HL-60 (cell line): ENCODE measurements at regions not wholly inside any gene's neighbourhood (a gene's known extent, or its start where the extent isn't known, plus 50 kb on each side); places are given as distances from the start of the nearest gene placed in this dataset.

ENCODE experiments used
- DNase-seq, 2 experiments: peaks; one replicate each; pipeline ENCODE4 v3.0.0-alpha.2; 2010 to 2020; ENCODE audit warnings: low read depth in 1 of 2, low spot score in 1 of 2
- H3K27ac ChIP-seq: fragments of 250-450 bp; sonication (Bioruptor Pico); replicated peaks from 2 replicates; pipeline ENCODE4 v1.5.1; 2020; ENCODE audit warnings: mild to moderate bottlenecking, moderate library complexity
- H3K27me3 ChIP-seq: fragments of 250-450 bp; sonication (Bioruptor Pico); 2 replicates; pipeline ENCODE4 v1.5.1; 2021; ENCODE audit warnings: mild to moderate bottlenecking, moderate library complexity; ENCODE audit not compliant: insufficient read depth, poor library complexity, severe bottlenecking
- H3K4me3 ChIP-seq: replicated peaks from 2 replicates; pipeline ENCODE4 v1.5.1; 2011; ENCODE audit warnings: mild to moderate bottlenecking, control low read depth, low read length; ENCODE audit not compliant: insufficient read depth
- GABPA ChIP-seq: IDR thresholded peaks from 2 replicates; pipeline ENCODE4 v1.6.1; 2012; ENCODE audit warnings: low read depth
- POLR2AphosphoS5 ChIP-seq: IDR thresholded peaks from 2 replicates; pipeline ENCODE4 v1.6.1; 2012; ENCODE audit warnings: low read depth
- REST ChIP-seq: IDR thresholded peaks from 2 replicates; pipeline ENCODE4 v1.6.1; 2012; ENCODE audit warnings: low read depth; ENCODE audit not compliant: insufficient replicate concordance
- SPI1 ChIP-seq: IDR thresholded peaks from 2 replicates; pipeline ENCODE4 v1.6.1; 2012; ENCODE audit warnings: low read depth, mild to moderate bottlenecking, borderline replicate concordance
- TF ChIP-seq, protein P1 (sequence below): IDR thresholded peaks from one replicate; pipeline ENCODE4 v1.5.1; 2011; ENCODE audit warnings: low read length, control low read depth, inconsistent platforms; ENCODE audit not compliant: insufficient read depth

- H3K4me3 ChIP-seq = no peak overlapping the region
- TF ChIP-seq SPI1 (no peak), POLR2AphosphoS5 (no peak), GABPA (no peak)
- TF ChIP-seq, protein P1, sequence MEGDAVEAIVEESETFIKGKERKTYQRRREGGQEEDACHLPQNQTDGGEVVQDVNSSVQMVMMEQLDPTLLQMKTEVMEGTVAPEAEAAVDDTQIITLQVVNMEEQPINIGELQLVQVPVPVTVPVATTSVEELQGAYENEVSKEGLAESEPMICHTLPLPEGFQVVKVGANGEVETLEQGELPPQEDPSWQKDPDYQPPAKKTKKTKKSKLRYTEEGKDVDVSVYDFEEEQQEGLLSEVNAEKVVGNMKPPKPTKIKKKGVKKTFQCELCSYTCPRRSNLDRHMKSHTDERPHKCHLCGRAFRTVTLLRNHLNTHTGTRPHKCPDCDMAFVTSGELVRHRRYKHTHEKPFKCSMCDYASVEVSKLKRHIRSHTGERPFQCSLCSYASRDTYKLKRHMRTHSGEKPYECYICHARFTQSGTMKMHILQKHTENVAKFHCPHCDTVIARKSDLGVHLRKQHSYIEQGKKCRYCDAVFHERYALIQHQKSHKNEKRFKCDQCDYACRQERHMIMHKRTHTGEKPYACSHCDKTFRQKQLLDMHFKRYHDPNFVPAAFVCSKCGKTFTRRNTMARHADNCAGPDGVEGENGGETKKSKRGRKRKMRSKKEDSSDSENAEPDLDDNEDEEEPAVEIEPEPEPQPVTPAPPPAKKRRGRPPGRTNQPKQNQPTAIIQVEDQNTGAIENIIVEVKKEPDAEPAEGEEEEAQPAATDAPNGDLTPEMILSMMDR = no peak
- DNase-seq = no peak
- H3K27me3 ChIP-seq = no peaks in the 10 kb centered on the region
- H3K27ac ChIP-seq = no peak overlapping the region
Observed at GRCh38 chr20:11522366-11522741, 395.3 kb upstream of the BTBD3 start.

- no peak overlapping the region for H3K27ac ChIP-seq
- no peak overlapping the region for H3K4me3 ChIP-seq
- no peaks in the 10 kb centered on the region for H3K27me3 ChIP-seq
- TF ChIP-seq GABPA (no peak), POLR2AphosphoS5 (no peak), SPI1 (no peak), REST (no peak)
- TF ChIP-seq, protein P1 = no peak
- no peak for DNase-seq
Observed at GRCh38 chr20:11529047-11529446, 388.6 kb upstream of the BTBD3 start.

GRCh38 chr20:11537032-11537431 is 380.7 kb upstream of the BTBD3 start:
- H3K27me3 ChIP-seq = no peaks in the 10 kb centered on the region
- DNase-seq = no peak
- no peak overlapping the region for H3K27ac ChIP-seq
- H3K4me3 ChIP-seq = no peak overlapping the region
- no peak for TF ChIP-seq GABPA
- no peak for TF ChIP-seq POLR2AphosphoS5
- TF ChIP-seq, protein P1 = no peak
- TF ChIP-seq REST = no peak
- no peak for TF ChIP-seq SPI1

- Histone ChIP-seq H3K4me3 (no peak overlapping the region), H3K27ac (no peak overlapping the region), H3K27me3 (no peaks in the 10 kb centered on the region)
- TF ChIP-seq REST = no peak
- no peak for TF ChIP-seq SPI1
- TF ChIP-seq, protein P1 = no peak
- TF ChIP-seq POLR2AphosphoS5 = no peak
- no peak for TF ChIP-seq GABPA
- no peak for DNase-seq
Observed at GRCh38 chr20:11539450-11539849, 378.2 kb upstream of the BTBD3 start.
